SK-N-SH treated with all-trans-retinoic acid at 6 μM for 48 hours (cell line): ENCODE measurements at regions not wholly inside any gene's neighbourhood (a gene's known extent, or its start where the extent isn't known, plus 50 kb on each side); places are given as distances from the start of the nearest gene placed in this dataset.

Experiments
- ATAC-seq: fragments of 200-7000 bp; cut with Tn5 transposase; 3 replicates; pipeline ENCODE4 v1.9.1; 2020; ENCODE audit warnings: mild to moderate bottlenecking, moderate library complexity
- ARNTL ChIP-seq: fragments of 450-650 bp; formaldehyde crosslinking; IDR thresholded peaks from 2 replicates; pipeline ENCODE4 v1.5.0; 2020; ENCODE audit warnings: low read depth, mild to moderate bottlenecking, moderate library complexity, borderline replicate concordance
- BACH2 ChIP-seq: fragments of 250-450 bp; sonication (Bioruptor Pico); IDR thresholded peaks from 2 replicates; pipeline ENCODE4 v1.9.0; 2021; ENCODE audit warnings: mild to moderate bottlenecking, borderline replicate concordance
- CREB5 ChIP-seq: fragments of 250-450 bp; sonication (Bioruptor Pico); IDR thresholded peaks from 2 replicates; pipeline ENCODE4 v1.5.1; 2020; ENCODE audit warnings: low read depth, mild to moderate bottlenecking, moderate library complexity
- CSDC2 ChIP-seq: fragments of 250-450 bp; sonication (Bioruptor Pico); IDR thresholded peaks from 2 replicates; pipeline ENCODE4 v1.5.0; 2020; ENCODE audit warnings: mild to moderate bottlenecking, moderate library complexity
- CSRNP3 ChIP-seq: fragments of 250-450 bp; sonication (Bioruptor Pico); IDR thresholded peaks from 2 replicates; pipeline ENCODE4 v1.5.1; 2021; ENCODE audit warnings: mild to moderate bottlenecking, moderate library complexity
- ESRRG ChIP-seq: fragments of 250-450 bp; sonication (Bioruptor Pico); IDR thresholded peaks from 2 replicates; pipeline ENCODE4 v1.6.1; 2021; ENCODE audit warnings: mild to moderate bottlenecking
- GLIS3 ChIP-seq: fragments of 250-450 bp; sonication (Bioruptor Pico); IDR thresholded peaks from 2 replicates; pipeline ENCODE4 v1.5.0; 2020; ENCODE audit warnings: mild to moderate bottlenecking, moderate library complexity
- ISL1 ChIP-seq: fragments of 250-450 bp; sonication (Bioruptor Pico); IDR thresholded peaks from 2 replicates; pipeline ENCODE4 v2.1.2; 2022; ENCODE audit warnings: mild to moderate bottlenecking, moderate library complexity
- OSR1 ChIP-seq: fragments of 250-450 bp; sonication (Bioruptor Pico); IDR thresholded peaks from 2 replicates; pipeline ENCODE4 v1.8.0; 2022; ENCODE audit warnings: moderate library complexity, mild to moderate bottlenecking, inconsistent platforms
- PATZ1 ChIP-seq: fragments of 250-450 bp; sonication (Bioruptor Pico); IDR thresholded peaks from 2 replicates; pipeline ENCODE4 v1.8.0; 2020; ENCODE audit warnings: mild to moderate bottlenecking, moderate library complexity, borderline replicate concordance
- POU6F1 ChIP-seq: fragments of 250-450 bp; sonication (Bioruptor Pico); IDR thresholded peaks from 2 replicates; pipeline ENCODE4 v1.8.0; 2021; ENCODE audit warnings: low read depth, mild to moderate bottlenecking, moderate library complexity, borderline replicate concordance
- PPARA ChIP-seq: fragments of 250-450 bp; sonication (Bioruptor Pico); IDR thresholded peaks from 2 replicates; pipeline ENCODE4 v1.5.0; 2020; ENCODE audit warnings: mild to moderate bottlenecking, borderline replicate concordance
- RARB ChIP-seq: fragments of 250-450 bp; sonication (Bioruptor Pico); IDR thresholded peaks from 2 replicates; pipeline ENCODE4 v1.8.0; 2021; ENCODE audit warnings: mild to moderate bottlenecking, moderate library complexity
- SNAI2 ChIP-seq: fragments of 250-450 bp; sonication (Bioruptor Pico); IDR thresholded peaks from 2 replicates; pipeline ENCODE4 v1.5.0; 2020; ENCODE audit warnings: mild to moderate bottlenecking, moderate library complexity
- TCF4 ChIP-seq: fragments of 250-450 bp; sonication (Bioruptor Pico); IDR thresholded peaks from 2 replicates; pipeline ENCODE4 v1.8.0; 2021; ENCODE audit warnings: mild to moderate bottlenecking, moderate library complexity, borderline replicate concordance
- TOX ChIP-seq: fragments of 250-450 bp; sonication (Bioruptor Pico); IDR thresholded peaks from 2 replicates; pipeline ENCODE4 v1.8.0; 2021; ENCODE audit warnings: mild to moderate bottlenecking, moderate library complexity, borderline replicate concordance
- TSHZ2 ChIP-seq: fragments of 250-450 bp; sonication (Bioruptor Pico); IDR thresholded peaks from 2 replicates; pipeline ENCODE4 v1.5.0; 2020; ENCODE audit warnings: mild to moderate bottlenecking, moderate library complexity
- ZC3H10 ChIP-seq: fragments of 250-450 bp; sonication (Bioruptor Pico); IDR thresholded peaks from 2 replicates; pipeline ENCODE4 v1.5.1; 2021; ENCODE audit warnings: mild to moderate bottlenecking, moderate library complexity
- ZFP3 ChIP-seq: fragments of 250-450 bp; sonication (Bioruptor Pico); IDR thresholded peaks from 2 replicates; pipeline ENCODE4 v1.5.0; 2020; ENCODE audit warnings: mild to moderate bottlenecking, moderate library complexity
- ZFP30 ChIP-seq: fragments of 450-650 bp; formaldehyde crosslinking; IDR thresholded peaks from 2 replicates; pipeline ENCODE4 v1.5.0; 2022; ENCODE audit warnings: mild to moderate bottlenecking, moderate library complexity
- ZNF565 ChIP-seq: fragments of 450-650 bp; formaldehyde crosslinking; conservative IDR thresholded peaks from 2 replicates; pipeline ENCODE4 v1.5.0; 2020; ENCODE audit warnings: low read depth, mild to moderate bottlenecking, moderate library complexity
- ZNF70 ChIP-seq: fragments of 450-650 bp; formaldehyde crosslinking; IDR thresholded peaks from 2 replicates; pipeline ENCODE4 v1.5.0; 2020; ENCODE audit warnings: mild to moderate bottlenecking, moderate library complexity
- ZNF8 ChIP-seq: fragments of 450-650 bp; formaldehyde crosslinking; IDR thresholded peaks from 2 replicates; pipeline ENCODE4 v1.5.0; 2020; ENCODE audit warnings: mild to moderate bottlenecking, moderate library complexity

GRCh38 chr18:66916834-66917233 is 312.9 kb upstream of the CDH19 start:
- ATAC-seq: no peak
- TF ChIP-seq ESRRG (CRISPR knock-in tag) (no peak), TSHZ2 (CRISPR knock-in tag) (no peak), ARNTL (no peak), ISL1 (CRISPR knock-in tag) (no peak), ZNF70 (CRISPR knock-in tag) (no peak), PATZ1 (CRISPR knock-in tag) (no peak), GLIS3 (CRISPR knock-in tag) (no peak), CREB5 (CRISPR knock-in tag) (no peak), ZFP30 (no peak), ZFP3 (no peak), ZNF565 (no peak), CSRNP3 (CRISPR knock-in tag) (no peak), ZNF8 (no peak), RARB (no peak), PPARA (CRISPR knock-in tag) (no peak), TOX (CRISPR knock-in tag) (no peak)

GRCh38 chr18:66900837-66901236 is 296.9 kb upstream of the CDH19 start:
- no peak for ATAC-seq
- TF ChIP-seq RARB (no peak), ZNF8 (no peak), ZFP3 (no peak), ESRRG (CRISPR knock-in tag) (no peak), SNAI2 (no peak), TSHZ2 (CRISPR knock-in tag) (no peak), POU6F1 (CRISPR knock-in tag) (no peak), PPARA (CRISPR knock-in tag) (no peak), BACH2 (CRISPR knock-in tag) (no peak), ISL1 (CRISPR knock-in tag) (no peak), ZFP30 (no peak), TCF4 (CRISPR knock-in tag) (no peak), OSR1 (CRISPR knock-in tag) (no peak), CSDC2 (CRISPR knock-in tag) (no peak), ZC3H10 (CRISPR knock-in tag) (no peak), TOX (CRISPR knock-in tag) (no peak), ARNTL (no peak), CSRNP3 (CRISPR knock-in tag) (no peak), CREB5 (CRISPR knock-in tag) (no peak)
